Fibroblast of lung (primary cell): ENCODE measurements at regions not wholly inside any gene's neighbourhood (a gene's known extent, or its start where the extent isn't known, plus 50 kb on each side); places are given as distances from the start of the nearest gene placed in this dataset.

Experiments
- DNase-seq, 2 donors: peaks; one replicate each; pipeline versions ENCODE4 v3.0.0 to v3.0.0-alpha.2; 2010; ENCODE audit warnings: low read depth in 2 of 2
- H2AFZ ChIP-seq: 2 replicates; pipeline ENCODE4 v1.5.1; 2012; ENCODE audit warnings: low read length, control low read depth, inconsistent platforms
- H3K27ac ChIP-seq: 2 replicates; pipeline ENCODE4 v1.5.1; 2011; ENCODE audit warnings: low read length, control low read depth; ENCODE audit not compliant: insufficient read depth
- H3K27me3 ChIP-seq: 2 replicates; pipeline ENCODE4 v1.5.1; 2011; ENCODE audit warnings: mild to moderate bottlenecking, low read length; ENCODE audit not compliant: control insufficient read depth, insufficient read depth
- H3K36me3 ChIP-seq: 2 replicates; pipeline ENCODE4 v1.5.1; 2011; ENCODE audit warnings: low read length; ENCODE audit not compliant: control insufficient read depth, insufficient read depth
- H3K4me1 ChIP-seq: 2 replicates; pipeline ENCODE4 v1.5.1; 2011; ENCODE audit warnings: low read length; ENCODE audit not compliant: control insufficient read depth, insufficient read depth; ENCODE audit errors: extremely low read depth
- H3K4me2 ChIP-seq: 2 replicates; pipeline ENCODE4 v1.5.1; 2011; ENCODE audit warnings: low read length, control low read depth; ENCODE audit not compliant: insufficient read depth; ENCODE audit errors: extremely low read depth
- H3K4me3 ChIP-seq, 4 experiments: fragments of 200-600 bp in 1 of 4; sonication (generic) in 1 of 4; replicated peaks in 1 of 4; 2 replicates each; pipeline ENCODE4 v1.5.1; 2011 to 2016; ENCODE audit warnings: low read length in 4 of 4, low read depth in 3 of 4, mild to moderate bottlenecking in 3 of 4, control low read depth in 2 of 4, inconsistent platforms in 1 of 4, mixed read lengths in 1 of 4; ENCODE audit not compliant: insufficient read depth in 1 of 4; ENCODE audit errors: control extremely low read depth in 1 of 4
- H3K79me2 ChIP-seq: 2 replicates; pipeline ENCODE4 v1.5.1; 2012; ENCODE audit warnings: mild to moderate bottlenecking, low read length, inconsistent platforms; ENCODE audit not compliant: control insufficient read depth, insufficient read depth
- H3K9ac ChIP-seq: 2 replicates; pipeline ENCODE4 v1.5.1; 2011; ENCODE audit warnings: mild to moderate bottlenecking, low read length, control low read depth; ENCODE audit not compliant: insufficient read depth
- H3K9me3 ChIP-seq: 2 replicates; pipeline ENCODE4 v1.5.1; 2012; ENCODE audit warnings: low read depth, low read length; ENCODE audit not compliant: control insufficient read depth, insufficient read depth
- H4K20me1 ChIP-seq: 2 replicates; pipeline ENCODE4 v1.5.1; 2011; ENCODE audit warnings: low read length; ENCODE audit not compliant: control insufficient read depth, insufficient read depth; ENCODE audit errors: extremely low read depth
- CTCF ChIP-seq, 2 donors: IDR thresholded peaks in 1 of 2; conservative IDR thresholded peaks in 1 of 2; 1 replicate in 1 of 2; 2 replicates in 1 of 2; pipeline ENCODE4 v1.5.1; 2011 to 2012; ENCODE audit warnings: low read length in 2 of 2, control low read depth in 1 of 2, inconsistent platforms in 1 of 2, low read depth in 1 of 2, mild to moderate bottlenecking in 1 of 2
- EZH2 ChIP-seq: IDR thresholded peaks from 2 replicates; pipeline ENCODE4 v1.5.1; 2012; ENCODE audit warnings: low read length, control low read depth, mild to moderate bottlenecking; ENCODE audit errors: missing control alignments

- no peak overlapping the region for H3K4me2 ChIP-seq
- DNase-seq, result no peak
- no peak overlapping the region for H3K9ac ChIP-seq
- H2AFZ ChIP-seq, result no peak overlapping the region
- H3K27ac ChIP-seq, result no peak overlapping the region
- no peak overlapping the region for H3K4me3 ChIP-seq
- H3K79me2 ChIP-seq, result no peaks in the 10 kb centered on the region
- H4K20me1 ChIP-seq, result no peaks in the 10 kb centered on the region
- TF ChIP-seq CTCF (conservative IDR thresholded peaks at IDR 0.05 in 1 of 2, IDR thresholded peaks at IDR 0.05 in 1 of 2; ENCODE audit: low read depth in 1 of 2, low read length in 2 of 2) (no peak), EZH2 (no peak)
- H3K27me3 ChIP-seq, result no peaks in the 10 kb centered on the region
- H3K36me3 ChIP-seq, result no peaks in the 10 kb centered on the region
- H3K9me3 ChIP-seq, result no peaks in the 10 kb centered on the region
- H3K4me1 ChIP-seq, result no peaks in the 10 kb centered on the region
Measured at GRCh38 chr13:58051396-58051795, 419.9 kb downstream of the PCDH17 start.

DNA sequence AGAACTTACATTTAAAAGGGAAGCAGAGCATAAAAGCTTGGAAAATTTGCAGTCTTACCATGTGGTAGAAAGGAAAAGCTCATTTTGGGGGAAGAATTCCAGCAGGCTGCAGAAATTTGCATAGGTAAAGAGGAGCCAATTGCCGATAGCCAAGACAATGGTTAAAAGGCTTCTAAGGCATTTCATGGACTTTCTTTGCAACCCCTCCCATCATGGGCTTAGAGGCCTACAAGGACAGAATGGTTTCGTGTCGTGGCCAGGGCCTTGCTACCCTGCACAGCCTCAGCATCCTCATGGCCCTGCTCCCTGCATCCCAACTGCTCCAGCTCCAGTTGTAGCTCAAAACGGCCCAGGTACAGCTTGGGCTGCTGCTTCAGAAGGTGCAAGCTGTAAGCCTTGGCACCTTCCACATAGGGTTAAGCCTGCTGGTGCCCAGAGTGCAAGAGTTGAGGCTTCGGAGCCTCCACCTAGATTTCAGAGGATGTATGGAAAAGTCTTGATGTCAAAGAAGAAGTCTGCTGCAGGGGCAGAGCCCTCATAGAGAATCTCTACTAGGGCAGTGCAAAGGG lies 420.3 kb downstream of the PCDH17 start:
- H4K20me1 ChIP-seq, result no peaks in the 10 kb centered on the region
- no peak for DNase-seq
- H3K4me1 ChIP-seq, result no peaks in the 10 kb centered on the region
- no peaks in the 10 kb centered on the region for H3K36me3 ChIP-seq
- no peak overlapping the region for H3K9ac ChIP-seq
- TF ChIP-seq CTCF (conservative IDR thresholded peaks at IDR 0.05 in 1 of 2, IDR thresholded peaks at IDR 0.05 in 1 of 2; ENCODE audit: low read depth in 1 of 2, low read length in 2 of 2) (no peak), EZH2 (no peak)
- H3K4me2 ChIP-seq, result no peak overlapping the region
- H3K4me3 ChIP-seq, result no peak overlapping the region
- H2AFZ ChIP-seq, result no peak overlapping the region
- H3K27me3 ChIP-seq, result no peaks in the 10 kb centered on the region
- H3K79me2 ChIP-seq, result no peaks in the 10 kb centered on the region
- H3K9me3 ChIP-seq, result no peaks in the 10 kb centered on the region
- no peak overlapping the region for H3K27ac ChIP-seq

DNA sequence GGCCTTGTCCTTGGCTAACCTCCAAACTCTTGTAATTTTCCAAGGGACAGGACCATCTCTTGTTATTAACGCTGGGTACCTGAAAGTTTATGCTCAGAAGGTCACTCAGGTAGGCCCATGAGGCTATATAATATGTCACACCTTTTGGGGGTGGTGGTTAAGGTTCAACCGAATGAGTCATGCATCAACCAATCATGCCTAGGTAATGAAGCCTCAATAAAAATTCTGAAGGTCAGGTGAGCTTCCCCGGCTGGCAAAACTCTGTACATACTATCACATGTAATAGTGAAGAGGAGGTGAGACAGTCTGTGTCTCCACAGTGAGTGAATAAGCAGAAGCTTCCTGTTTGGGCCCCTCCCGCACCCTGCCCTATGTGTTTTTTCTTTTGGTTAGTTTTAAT lies 424.9 kb downstream of the PCDH17 start:
- DNase-seq, result no peak
- Histone ChIP-seq H3K4me2 (no peak overlapping the region), H2AFZ (no peak overlapping the region), H3K9ac (no peak overlapping the region), H3K27me3 (no peaks in the 10 kb centered on the region), H3K4me3 (no peak overlapping the region), H3K79me2 (no peaks in the 10 kb centered on the region), H3K27ac (no peak overlapping the region), H3K36me3 (no peaks in the 10 kb centered on the region), H3K4me1 (no peaks in the 10 kb centered on the region), H4K20me1 (no peaks in the 10 kb centered on the region), H3K9me3 (no peaks in the 10 kb centered on the region)
- TF ChIP-seq EZH2 (no peak), CTCF (conservative IDR thresholded peaks at IDR 0.05 in 1 of 2, IDR thresholded peaks at IDR 0.05 in 1 of 2; ENCODE audit: low read depth in 1 of 2, low read length in 2 of 2) (no peak)
